Femur (tissue), 1 donor: ENCODE measurements at regions not wholly inside any gene's neighbourhood (a gene's known extent, or its start where the extent isn't known, plus 50 kb on each side); places are given as distances from the start of the nearest gene placed in this dataset.

Experiments
- DNase-seq: peaks from one replicate; pipeline ENCODE4 v3.0.0-alpha.2; 2017

GRCh38 chr6:167392631-167393316 is 67.9 kb downstream of the TTLL2 start:
- peak; percentile 12 for DNase-seq

- DNase-seq, result peak; percentile 5
Measured at GRCh38 chr6:167393731-167394130, 68.8 kb downstream of the TTLL2 start.

GRCh38 chr6:167394339-167394738 is 69.5 kb downstream of the TTLL2 start:
- peak; percentile 43 for DNase-seq

DNA sequence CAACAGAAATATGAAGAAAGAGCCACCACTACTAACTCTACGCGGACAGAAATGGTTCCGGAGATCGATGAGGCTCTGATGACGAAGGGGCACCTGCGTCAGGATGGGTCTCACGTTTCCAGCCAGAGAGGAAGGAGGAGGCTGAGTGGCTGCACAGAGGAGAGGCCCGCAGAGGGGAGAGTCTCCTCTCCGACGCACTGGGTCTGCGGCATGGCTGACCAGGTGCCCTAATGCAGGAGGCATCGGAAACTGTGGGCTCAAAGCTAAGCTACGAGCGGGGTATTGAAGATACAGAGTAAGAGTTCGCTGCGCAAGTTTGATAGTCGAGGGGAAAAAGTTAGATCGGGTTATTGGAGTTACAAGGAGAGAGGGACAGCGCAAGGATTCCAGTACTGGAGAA is 69.9 kb downstream of the TTLL2 start:
- DNase-seq, result no peak

GRCh38 chr6:167396068-167396658 is 71.3 kb downstream of the TTLL2 start:
- peak; percentile 5 for DNase-seq

GRCh38 chr6:167396659-167397490 is 72.0 kb downstream of the TTLL2 start:
- DNase-seq, result peak; percentile 8

DNA sequence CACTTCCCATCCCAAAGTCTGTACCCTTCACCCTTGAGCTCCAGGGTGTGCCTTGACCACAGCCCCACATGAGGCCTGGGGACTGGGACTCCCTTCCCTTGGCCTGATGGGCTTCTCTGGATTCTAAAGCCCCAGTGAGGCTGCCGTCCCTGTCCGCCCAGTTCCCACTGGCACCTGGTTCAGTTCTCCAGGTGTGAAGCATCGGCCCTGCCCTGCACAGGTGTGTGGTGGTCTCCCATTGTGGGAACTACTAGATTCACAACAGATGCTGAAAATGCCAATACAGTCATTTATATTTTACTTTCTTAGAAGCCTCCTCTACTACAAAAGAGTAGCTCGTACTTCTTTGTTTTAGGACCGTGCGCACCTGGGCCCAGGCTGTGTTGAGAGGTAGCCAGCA is 72.8 kb downstream of the TTLL2 start:
- DNase-seq, result no peak

- DNase-seq, result peak; percentile 10
Measured at GRCh38 chr6:167398214-167399050, 73.5 kb downstream of the TTLL2 start.

DNA sequence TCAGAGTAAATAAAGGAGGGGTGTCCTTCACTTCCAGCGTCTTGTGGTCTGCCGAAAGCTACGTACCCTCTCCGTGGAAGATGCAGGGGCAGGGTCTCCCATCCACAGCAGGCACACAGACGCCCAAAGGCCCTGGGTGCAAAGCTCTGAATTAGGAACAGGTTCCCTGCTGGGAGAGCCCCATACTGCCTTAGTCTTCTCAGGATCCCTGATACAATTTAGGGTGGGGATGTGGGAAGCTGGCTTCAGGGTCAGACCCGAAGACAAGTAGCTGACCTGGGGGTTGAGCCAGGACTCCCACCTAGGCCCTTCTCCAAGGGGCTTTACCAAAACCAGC is 74.1 kb downstream of the TTLL2 start:
- DNase-seq, result peak; percentile 3

GRCh38 chr6:167399599-167399998 is 74.7 kb downstream of the TTLL2 start:
- no peak for DNase-seq

DNA sequence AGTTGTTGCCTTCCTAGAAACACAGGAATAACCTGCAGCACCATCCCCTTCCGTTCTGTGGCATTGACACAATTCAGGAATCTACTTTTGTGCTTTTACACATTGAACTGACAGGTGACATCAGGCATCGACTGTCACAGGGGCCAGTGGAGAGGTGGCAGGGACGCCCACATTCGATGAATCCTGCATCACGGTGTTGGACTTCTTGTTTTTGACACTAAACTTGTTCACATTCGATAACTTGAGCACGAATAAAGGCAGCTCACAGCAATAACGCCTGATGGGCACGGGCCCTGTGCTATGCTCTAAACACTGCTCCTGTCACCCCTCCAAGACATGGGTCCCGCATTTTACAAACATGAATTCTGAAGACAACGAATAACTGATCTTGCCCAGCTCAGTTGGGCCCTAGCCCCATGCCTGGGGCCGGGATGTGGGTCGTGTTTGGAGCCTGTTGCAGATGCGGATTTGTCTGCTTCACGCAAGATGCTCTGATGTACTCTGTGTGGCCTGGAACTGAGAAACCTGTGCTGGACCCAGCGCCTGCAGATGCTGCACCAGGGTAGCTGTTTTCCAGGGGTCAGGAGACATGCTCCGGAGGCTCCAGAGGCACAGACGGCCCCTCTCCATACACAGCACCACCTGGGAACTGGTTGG is 75.7 kb downstream of the TTLL2 start:
- peak; percentile 8 for DNase-seq

GRCh38 chr6:167401525-167402194 is 76.8 kb downstream of the TTLL2 start:
- peak; percentile 27 for DNase-seq

DNA sequence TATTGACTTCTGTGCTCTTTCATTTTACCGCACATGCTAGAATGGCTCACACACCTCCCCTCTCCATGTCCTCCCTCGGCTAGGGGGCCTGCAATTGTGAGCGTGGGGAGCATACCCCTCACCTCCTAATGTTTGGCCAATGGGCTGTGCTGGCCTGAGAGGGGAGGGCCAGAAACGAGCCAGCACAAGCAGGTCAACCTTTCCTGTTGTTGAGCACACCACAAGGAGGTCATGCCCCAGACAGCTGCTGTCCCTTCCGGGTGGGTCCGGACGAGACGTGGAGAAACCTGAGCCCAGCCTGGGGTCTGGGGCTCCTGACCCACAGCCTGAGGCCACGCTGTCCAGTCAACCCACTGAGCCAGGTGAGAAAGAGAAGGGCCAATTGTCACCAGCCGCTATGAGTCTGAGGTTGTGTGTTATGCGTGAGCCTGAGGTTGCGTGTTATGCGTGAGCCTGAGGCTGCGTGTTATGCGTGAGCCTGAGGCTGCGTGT is 77.4 kb downstream of the TTLL2 start:
- DNase-seq, result peak; percentile 3

DNA sequence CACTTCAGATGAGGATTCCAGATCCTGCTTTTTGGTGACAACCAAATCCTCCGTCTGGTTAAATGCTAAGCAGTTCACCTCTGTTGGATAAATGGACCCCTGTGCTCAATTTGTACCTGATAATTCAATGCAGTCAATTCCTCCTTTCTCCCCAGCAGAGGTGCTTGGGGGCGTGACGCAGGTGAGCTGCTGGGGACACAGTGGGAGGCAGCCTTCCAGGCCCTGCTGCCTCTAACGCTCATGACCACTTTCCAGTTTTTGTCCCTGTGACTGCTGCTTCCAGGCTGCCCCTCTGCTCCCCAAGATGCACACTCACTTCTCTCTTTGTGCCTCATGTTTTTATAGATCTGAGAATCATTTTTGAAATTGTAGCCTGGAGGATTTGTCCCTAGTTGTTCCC is 78.5 kb downstream of the TTLL2 start:
- no peak for DNase-seq

GRCh38 chr6:167404385-167405049 is 79.6 kb downstream of the TTLL2 start:
- DNase-seq, result peak; percentile 7

GRCh38 chr6:167405778-167406532 is 81.1 kb downstream of the TTLL2 start:
- peak; percentile 4 for DNase-seq

GRCh38 chr6:167406533-167407238 is 81.8 kb downstream of the TTLL2 start:
- peak; percentile 5 for DNase-seq

GRCh38 chr6:167407239-167408064 is 82.6 kb downstream of the TTLL2 start:
- no peak for DNase-seq
